DND-41 (cell line): ENCODE measurements at regions not wholly inside any gene's neighbourhood (a gene's known extent, or its start where the extent isn't known, plus 50 kb on each side); places are given as distances from the start of the nearest gene placed in this dataset.
A peak's percentile ranks its signal among the peaks of the same experiment; 100 is the strongest.

ENCODE experiments used
- ATAC-seq: fragments of 200-7000 bp; cut with Tn5 transposase; 3 replicates; pipeline ENCODE4 v1.9.1; 2021; ENCODE audit warnings: low read depth; ENCODE audit not compliant: insufficient read depth
- DNase-seq: peaks from one replicate; pipeline ENCODE4 v3.0.0-alpha.2; 2020
- H2AFZ ChIP-seq: 2 replicates; pipeline ENCODE4 v1.6.0; 2012; ENCODE audit warnings: low read depth, low read length
- H3K27ac ChIP-seq: 2 replicates; pipeline ENCODE4 v1.5.1; 2012; ENCODE audit warnings: low read length, inconsistent platforms
- H3K27me3 ChIP-seq: fragments of 200-600 bp; sonication (generic); 2 replicates; pipeline ENCODE4 v1.6.0; 2012; ENCODE audit warnings: low read length, mild to moderate bottlenecking, inconsistent platforms; ENCODE audit not compliant: insufficient read depth, poor library complexity
- H3K36me3 ChIP-seq: 2 replicates; pipeline ENCODE4 v1.5.1; 2012; ENCODE audit warnings: low read length, inconsistent platforms; ENCODE audit not compliant: insufficient read depth
- H3K4me1 ChIP-seq: 2 replicates; pipeline ENCODE4 v1.5.1; 2012; ENCODE audit warnings: mild to moderate bottlenecking, low read length; ENCODE audit not compliant: insufficient read depth
- H3K4me2 ChIP-seq: 2 replicates; pipeline ENCODE4 v1.6.0; 2012; ENCODE audit warnings: mild to moderate bottlenecking, moderate library complexity, low read length, inconsistent platforms; ENCODE audit not compliant: insufficient read depth
- H3K4me3 ChIP-seq, 2 experiments: fragments of 200-600 bp in 1 of 2; shearing (Covaris generic) in 1 of 2; 2 replicates each; pipeline ENCODE4 v1.5.1; 2012 to 2016; ENCODE audit warnings: inconsistent platforms in 2 of 2, low read length in 2 of 2, mild to moderate bottlenecking in 2 of 2, low read depth in 1 of 2, moderate library complexity in 1 of 2
- H3K79me2 ChIP-seq: 2 replicates; pipeline ENCODE4 v1.6.0; 2012; ENCODE audit warnings: low read length, inconsistent platforms; ENCODE audit not compliant: insufficient read depth
- H3K9ac ChIP-seq: 2 replicates; pipeline ENCODE4 v1.6.0; 2012; ENCODE audit warnings: low read depth, mild to moderate bottlenecking, inconsistent platforms, low read length, moderate library complexity
- H3K9me3 ChIP-seq: 2 replicates; pipeline ENCODE4 v1.5.1; 2012; ENCODE audit warnings: low read length, moderate library complexity, mild to moderate bottlenecking, inconsistent platforms; ENCODE audit not compliant: insufficient read depth, severe bottlenecking
- H4K20me1 ChIP-seq: 2 replicates; pipeline ENCODE4 v1.6.0; 2012; ENCODE audit warnings: low read length; ENCODE audit not compliant: insufficient read depth
- EZH2 ChIP-seq: IDR thresholded peaks from 3 replicates; pipeline ENCODE4 v1.6.1; 2012; ENCODE audit warnings: borderline replicate concordance, low read depth, mild to moderate bottlenecking, moderate library complexity, low read length, inconsistent platforms; ENCODE audit not compliant: severe bottlenecking
- TF ChIP-seq, protein P1 (sequence below): IDR thresholded peaks from 2 replicates; pipeline ENCODE4 v1.5.1; 2012; ENCODE audit warnings: borderline replicate concordance, low read length, moderate library complexity, mild to moderate bottlenecking; ENCODE audit not compliant: poor library complexity, severe bottlenecking; ENCODE audit errors: extremely low read depth

- ATAC-seq (no peak), DNase-seq (no peak)
- no peaks in the 10 kb centered on the region for H3K27me3 ChIP-seq
- peaks cover 11% of the 10 kb centered on the region for H3K9me3 ChIP-seq
- no peak overlapping the region for H3K4me3 ChIP-seq
- H3K27ac ChIP-seq = peak overlapping the region; percentile 51; the same call in 1 of the 2 replicates
- no peaks in the 10 kb centered on the region for H3K79me2 ChIP-seq
- H3K9ac ChIP-seq = no peak overlapping the region
- peaks cover 37% of the 10 kb centered on the region for H3K4me1 ChIP-seq
- H3K36me3 ChIP-seq = no peaks in the 10 kb centered on the region
- no peak overlapping the region for H3K4me2 ChIP-seq
- H4K20me1 ChIP-seq = no peaks in the 10 kb centered on the region
- no peak overlapping the region for H2AFZ ChIP-seq
- TF ChIP-seq, protein P1, sequence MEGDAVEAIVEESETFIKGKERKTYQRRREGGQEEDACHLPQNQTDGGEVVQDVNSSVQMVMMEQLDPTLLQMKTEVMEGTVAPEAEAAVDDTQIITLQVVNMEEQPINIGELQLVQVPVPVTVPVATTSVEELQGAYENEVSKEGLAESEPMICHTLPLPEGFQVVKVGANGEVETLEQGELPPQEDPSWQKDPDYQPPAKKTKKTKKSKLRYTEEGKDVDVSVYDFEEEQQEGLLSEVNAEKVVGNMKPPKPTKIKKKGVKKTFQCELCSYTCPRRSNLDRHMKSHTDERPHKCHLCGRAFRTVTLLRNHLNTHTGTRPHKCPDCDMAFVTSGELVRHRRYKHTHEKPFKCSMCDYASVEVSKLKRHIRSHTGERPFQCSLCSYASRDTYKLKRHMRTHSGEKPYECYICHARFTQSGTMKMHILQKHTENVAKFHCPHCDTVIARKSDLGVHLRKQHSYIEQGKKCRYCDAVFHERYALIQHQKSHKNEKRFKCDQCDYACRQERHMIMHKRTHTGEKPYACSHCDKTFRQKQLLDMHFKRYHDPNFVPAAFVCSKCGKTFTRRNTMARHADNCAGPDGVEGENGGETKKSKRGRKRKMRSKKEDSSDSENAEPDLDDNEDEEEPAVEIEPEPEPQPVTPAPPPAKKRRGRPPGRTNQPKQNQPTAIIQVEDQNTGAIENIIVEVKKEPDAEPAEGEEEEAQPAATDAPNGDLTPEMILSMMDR = no peak
These were observed 250.7 kb upstream of the GATB start for GRCh38 chr4:152011469-152011868.

DNA sequence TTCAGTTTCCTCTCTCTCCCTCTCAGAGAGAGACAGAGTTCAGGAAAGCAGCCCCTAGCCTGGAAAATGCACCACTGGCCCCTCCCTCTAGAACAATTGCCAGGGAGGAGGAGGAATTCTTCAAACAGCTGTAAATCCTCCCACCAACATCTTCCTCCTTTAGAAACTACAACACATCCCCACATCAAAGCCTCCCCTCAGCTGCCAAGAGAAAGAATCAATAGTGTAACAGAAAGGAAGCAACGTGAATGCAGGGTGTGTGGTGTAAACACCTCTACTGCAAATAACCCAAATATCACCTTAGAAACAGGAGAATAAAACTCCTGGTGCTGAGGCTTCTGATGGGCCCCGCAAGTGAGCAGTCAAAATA lies 249.9 kb upstream of the GATB start:
- ATAC-seq (peak; percentile 85), DNase-seq (peak; percentile 67)
- H4K20me1 ChIP-seq = no peaks in the 10 kb centered on the region
- H3K4me2 ChIP-seq = peak overlapping the region; percentile 10; the same call in 1 of the 2 replicates
- H3K9ac ChIP-seq = no peak overlapping the region
- H3K79me2 ChIP-seq = no peaks in the 10 kb centered on the region
- H3K9me3 ChIP-seq = peaks cover 11% of the 10 kb centered on the region
- no peaks in the 10 kb centered on the region for H3K27me3 ChIP-seq
- no peaks in the 10 kb centered on the region for H3K36me3 ChIP-seq
- no peak overlapping the region for H2AFZ ChIP-seq
- H3K4me3 ChIP-seq = no peak overlapping the region
- TF ChIP-seq, protein P1 = no peak
- TF ChIP-seq EZH2 = no peak
- peak overlapping the region; percentile 51 for H3K27ac ChIP-seq
- H3K4me1 ChIP-seq = peaks cover 37% of the 10 kb centered on the region

- H3K4me2 ChIP-seq = peak overlapping the region; percentile 10; the same call in 1 of the 2 replicates
These were observed 249.3 kb upstream of the GATB start for GRCh38 chr4:152009983-152010709.

More at GRCh38 chr4:152009983-152010709, 249.3 kb upstream of the GATB start:
- Histone ChIP-seq H3K9ac (no peak overlapping the region), H3K27ac (peak overlapping the region; percentile 51; the same call in 1 of the 2 replicates), H4K20me1 (no peaks in the 10 kb centered on the region), H3K27me3 (no peaks in the 10 kb centered on the region), H3K9me3 (peaks cover 11% of the 10 kb centered on the region), H3K36me3 (no peaks in the 10 kb centered on the region), H3K79me2 (no peaks in the 10 kb centered on the region), H3K4me3 (no peak overlapping the region), H3K4me1 (peaks cover 37% of the 10 kb centered on the region), H2AFZ (no peak overlapping the region)
- ATAC-seq = no peak
- TF ChIP-seq, protein P1 = no peak
- no peak for DNase-seq
